NCI-H2029 treated with DMSO at 0.1 percent for 48 hours (cell line): ENCODE measurements at regions not wholly inside any gene's neighbourhood (a gene's known extent, or its start where the extent isn't known, plus 50 kb on each side); places are given as distances from the start of the nearest gene placed in this dataset.
A peak's percentile ranks its signal among the peaks of the same experiment; 100 is the strongest.

Experiments
- DNase-seq: peaks from one replicate; lab custom pipeline; 2025; lab: John Stamatoyannopoulos, UW

GRCh38 chr1:168631671-168632400, 55.4 kb downstream of the XCL1 start:
- DNase-seq: no peak

- DNase-seq: no peak
Measured at GRCh38 chr1:168634951-168635532, 58.6 kb downstream of the XCL1 start.

DNA sequence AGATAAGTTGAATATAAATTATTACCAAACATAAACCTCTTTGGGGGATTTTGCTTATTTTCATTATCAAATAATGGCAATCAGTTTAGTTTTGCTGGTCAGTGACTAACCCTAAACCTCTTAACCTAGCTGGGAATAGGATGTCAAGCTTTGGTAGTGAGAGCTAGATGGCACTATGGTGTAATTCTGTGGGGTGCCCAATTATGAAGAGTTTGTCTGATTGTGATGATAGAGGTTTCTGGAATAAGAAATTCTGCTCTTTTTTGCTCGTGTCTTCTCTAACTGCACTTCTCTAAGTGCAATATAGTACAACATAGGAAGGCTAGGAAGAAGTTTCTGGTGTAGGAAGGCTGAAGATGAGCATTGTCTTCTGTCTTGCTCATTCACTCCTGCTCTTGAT, 59.8 kb downstream of the XCL1 start:
- DNase-seq: no peak

DNA sequence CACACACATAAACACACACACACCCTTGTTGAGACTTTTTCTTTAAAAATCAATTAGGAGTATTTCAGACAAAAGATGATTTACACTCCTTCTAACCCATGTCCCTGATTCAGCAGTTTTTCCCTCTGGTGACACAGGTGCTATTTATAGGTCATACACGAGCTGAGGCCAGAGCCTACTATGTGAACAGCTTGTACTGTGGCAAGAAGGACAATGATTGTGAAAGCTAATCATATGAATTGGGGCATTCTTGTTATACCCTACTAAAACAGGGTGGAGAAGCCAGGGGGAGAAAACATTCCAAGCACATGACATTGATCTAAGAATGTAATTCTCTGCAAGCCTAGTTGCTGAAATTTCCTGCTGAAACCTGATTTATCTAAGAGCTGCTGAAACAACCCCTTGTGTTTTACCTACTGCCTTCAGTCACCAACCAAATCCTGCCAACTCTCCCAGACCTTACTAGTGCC, 60.3 kb downstream of the XCL1 start:
- no peak for DNase-seq

GRCh38 chr1:168637350-168637991, 61.1 kb downstream of the XCL1 start:
- peak; percentile 13 for DNase-seq

DNA sequence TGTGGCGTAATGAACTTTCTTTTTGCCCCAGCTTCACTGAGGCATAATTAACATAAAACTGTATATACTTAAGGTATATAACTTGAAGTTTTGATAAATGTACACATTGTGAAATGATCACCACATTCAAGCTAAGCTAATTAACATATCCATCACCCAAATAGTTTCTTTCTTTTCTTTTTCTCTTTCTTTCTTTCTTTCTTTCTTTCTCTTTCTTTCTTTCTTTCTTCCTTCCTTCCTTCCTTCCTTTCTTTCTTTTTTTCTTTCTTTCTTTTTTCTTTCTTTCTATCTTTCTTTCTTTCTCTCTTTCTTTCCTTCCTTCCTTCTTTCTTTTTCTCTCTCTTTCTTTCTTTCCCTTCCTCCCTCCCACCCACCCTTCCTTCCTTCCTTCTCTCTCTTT, 62.5 kb downstream of the XCL1 start:
- no peak for DNase-seq

GRCh38 chr1:168640182-168640581, 63.8 kb downstream of the XCL1 start:
- no peak for DNase-seq

- DNase-seq: no peak
Measured at GRCh38 chr1:168640836-168641235, 64.4 kb downstream of the XCL1 start.

DNA sequence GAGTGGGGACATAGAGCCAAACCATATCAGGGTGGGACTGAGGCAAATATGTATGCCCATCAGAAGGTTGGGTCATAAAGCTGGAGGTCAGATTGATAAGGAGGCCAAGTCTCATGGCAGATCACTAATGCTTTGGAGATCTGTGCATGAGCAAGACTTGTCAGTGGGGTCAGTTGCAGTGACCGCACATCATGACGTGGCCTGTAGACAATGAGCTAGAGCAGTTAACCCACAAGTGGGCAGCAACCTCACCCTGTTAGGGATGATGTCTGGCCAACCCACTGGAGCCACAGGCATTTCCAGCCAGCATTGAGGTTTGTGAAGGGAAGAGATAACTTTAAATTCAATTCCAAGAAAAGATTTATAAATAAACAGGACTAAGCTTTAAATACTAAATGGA, 66.7 kb downstream of the XCL1 start:
- no peak for DNase-seq
